ENCODE measurements at regions not wholly inside any gene's neighbourhood (a gene's known extent, or its start where the extent isn't known, plus 50 kb on each side); places are given as distances from the start of the nearest gene placed in this dataset.
A peak's percentile ranks its signal among the peaks of the same experiment; 100 is the strongest.
"Not testable (repeated sequence)": the region's sequence is repeated elsewhere in the genome, so short reads cannot be mapped to it uniquely, and the experiment has no call there.

GRCh38 chr1:98516306-98516705 lies 145.2 kb upstream of the SNX7 start:
- ATAC-seq (no peak), FAIRE-seq (no peak), DNase-seq (no peak)
- intact Hi-C loops (cut with DNase I) = no loop called here
- Histone ChIP-seq H3K27me3 (no peaks in the 10 kb centered on the region), H3K36me3 (no peaks in the 10 kb centered on the region), H3K27ac (no peak overlapping the region), H3K4me1 (no peaks in the 10 kb centered on the region), H3K9me3 (no peaks in the 10 kb centered on the region), H3K4me3 (no peak overlapping the region)
- WGBS, 2 donors = 39 to 48% methylated on average over 2 of the region's 2 CpGs
- TF ChIP-seq CTCF (IDR thresholded peaks at IDR 0.05) = no peak

- no peaks in the 10 kb centered on the region for H3K9me3 ChIP-seq
- H3K27me3 ChIP-seq = no peaks in the 10 kb centered on the region
- FAIRE-seq (no peak), DNase-seq (no peak), ATAC-seq (no peak)
- no peak overlapping the region for H3K4me3 ChIP-seq
- no peak for TF ChIP-seq CTCF (IDR thresholded peaks at IDR 0.05)
- no peaks in the 10 kb centered on the region for H3K36me3 ChIP-seq
- no peaks in the 10 kb centered on the region for H3K4me1 ChIP-seq
- intact Hi-C loops (cut with DNase I) = no loop called here
- no peak overlapping the region for H3K27ac ChIP-seq
- 53 to 84% methylated on average over 1 of the region's 1 CpG for WGBS, 2 donors
Measured at GRCh38 chr1:98515744-98516143, 145.8 kb upstream of the SNX7 start.

GRCh38 chr1:98512216-98512615 lies 149.3 kb upstream of the SNX7 start:
- H3K36me3 ChIP-seq; H3K4me1 ChIP-seq; FAIRE-seq; intact Hi-C loops (cut with DNase I); H3K4me3 ChIP-seq; ATAC-seq; H3K9me3 ChIP-seq; H3K27ac ChIP-seq; H3K27me3 ChIP-seq: not testable (repeated sequence)
- DNase-seq = peak in 1 of 6 donors; percentile 40
- WGBS, 2 donors = 86 to 98% methylated on average over 12 to 26 of the region's 27 CpGs

GRCh38 chr1:98503771-98504170 lies 157.8 kb upstream of the SNX7 start:
- WGBS, 2 donors = 36 to 56% methylated on average over 1 of the region's 1 CpG
- no peak for ATAC-seq

GRCh38 chr1:98502937-98503336 lies 158.6 kb upstream of the SNX7 start:
- Histone ChIP-seq H3K27me3 (no peaks in the 10 kb centered on the region), H3K27ac (no peak overlapping the region), H3K4me3 (no peak overlapping the region), H3K36me3 (no peaks in the 10 kb centered on the region), H3K9me3 (no peaks in the 10 kb centered on the region), H3K4me1 (no peaks in the 10 kb centered on the region)
- FAIRE-seq = no peak
- DNase-seq = no peak
- intact Hi-C loops (cut with DNase I) = no loop called here
- no peak for TF ChIP-seq CTCF (IDR thresholded peaks at IDR 0.05)
- no peak for ATAC-seq

More at GRCh38 chr1:98503771-98504170, 157.8 kb upstream of the SNX7 start:
- no peak for TF ChIP-seq CTCF (IDR thresholded peaks at IDR 0.05)
- no peaks in the 10 kb centered on the region for H3K9me3 ChIP-seq
- H3K4me3 ChIP-seq = no peak overlapping the region
- intact Hi-C loops (cut with DNase I) = no loop called here
- no peaks in the 10 kb centered on the region for H3K4me1 ChIP-seq
- no peak overlapping the region for H3K27ac ChIP-seq
- FAIRE-seq (no peak), DNase-seq (no peak)
- H3K36me3 ChIP-seq = no peaks in the 10 kb centered on the region
- no peaks in the 10 kb centered on the region for H3K27me3 ChIP-seq

- ATAC-seq = no peak
Measured at GRCh38 chr1:98500324-98500723, 161.2 kb upstream of the SNX7 start.

More at GRCh38 chr1:98500324-98500723, 161.2 kb upstream of the SNX7 start:
- no peak for FAIRE-seq
- no peak for DNase-seq
- WGBS, 2 donors = 52 to 65% methylated on average over 2 of the region's 2 CpGs
- Histone ChIP-seq H3K4me3 (no peak overlapping the region), H3K27ac (no peak overlapping the region), H3K27me3 (no peaks in the 10 kb centered on the region), H3K4me1 (no peaks in the 10 kb centered on the region), H3K9me3 (no peaks in the 10 kb centered on the region), H3K36me3 (no peaks in the 10 kb centered on the region)
- intact Hi-C loops (cut with DNase I) = no loop called here
- TF ChIP-seq CTCF (IDR thresholded peaks at IDR 0.05) = no peak

All from pancreas (tissue), 10 donors.